ENCODE measurements at regions not wholly inside any gene's neighbourhood (a gene's known extent, or its start where the extent isn't known, plus 50 kb on each side); places are given as distances from the start of the nearest gene placed in this dataset.

GRCh38 chr4:11287055-11287454 lies 141.6 kb downstream of the HS3ST1 start:
- H3K9ac ChIP-seq (ENCODE audit: low read length): no peak overlapping the region

GRCh38 chr4:11286533-11286932 lies 142.2 kb downstream of the HS3ST1 start:
- no peaks in the 10 kb centered on the region for H3K27me3 ChIP-seq (ENCODE audit: insufficient read depth, low read length)
- H3K9me3 ChIP-seq (ENCODE audit: low read length): no peaks in the 10 kb centered on the region
- H3K79me2 ChIP-seq (ENCODE audit: insufficient read depth, low read length): no peaks in the 10 kb centered on the region
- no peak overlapping the region for H2AFZ ChIP-seq (ENCODE audit: low read length)
- H3K9ac ChIP-seq (ENCODE audit: low read length): no peak overlapping the region
- H4K20me1 ChIP-seq (ENCODE audit: insufficient read depth, low read length): no peaks in the 10 kb centered on the region
- no peak overlapping the region for H3K27ac ChIP-seq (ENCODE audit: low read depth, low read length, poor library complexity, severe bottlenecking)
- no peak for TF ChIP-seq CTCF (IDR thresholded peaks at IDR 0.05; ENCODE audit: low read length)
- TF ChIP-seq EZH2 (IDR thresholded peaks at IDR 0.05; ENCODE audit: borderline replicate concordance, low read length): no peak
- H3K4me3 ChIP-seq (ENCODE audit: low read depth, low read length, poor library complexity, severe bottlenecking): no peak overlapping the region
- no peaks in the 10 kb centered on the region for H3K36me3 ChIP-seq (ENCODE audit: insufficient read depth, low read length)
- no peaks in the 10 kb centered on the region for H3K4me1 ChIP-seq (ENCODE audit: insufficient read depth, low read length, severe bottlenecking)
- H3F3A ChIP-seq (ENCODE audit: insufficient read depth, low read length): no peaks in the 10 kb centered on the region
- H3K9me2 ChIP-seq (ENCODE audit: low read depth, low read length): no peaks in the 10 kb centered on the region
- no peak overlapping the region for H3K4me2 ChIP-seq (ENCODE audit: low read length)

More at GRCh38 chr4:11287055-11287454, 141.6 kb downstream of the HS3ST1 start:
- Histone ChIP-seq H3K27me3 (ENCODE audit: insufficient read depth, low read length) (no peaks in the 10 kb centered on the region), H4K20me1 (ENCODE audit: insufficient read depth, low read length) (no peaks in the 10 kb centered on the region), H3K9me2 (ENCODE audit: low read depth, low read length) (no peaks in the 10 kb centered on the region), H3K79me2 (ENCODE audit: insufficient read depth, low read length) (no peaks in the 10 kb centered on the region), H3K4me3 (ENCODE audit: low read depth, low read length, poor library complexity, severe bottlenecking) (no peak overlapping the region), H3K27ac (ENCODE audit: low read depth, low read length, poor library complexity, severe bottlenecking) (no peak overlapping the region), H3K9me3 (ENCODE audit: low read length) (no peaks in the 10 kb centered on the region), H3K4me2 (ENCODE audit: low read length) (no peak overlapping the region), H2AFZ (ENCODE audit: low read length) (no peak overlapping the region), H3K36me3 (ENCODE audit: insufficient read depth, low read length) (no peaks in the 10 kb centered on the region), H3K4me1 (ENCODE audit: insufficient read depth, low read length, severe bottlenecking) (no peaks in the 10 kb centered on the region), H3F3A (ENCODE audit: insufficient read depth, low read length) (no peaks in the 10 kb centered on the region)
- TF ChIP-seq CTCF (IDR thresholded peaks at IDR 0.05; ENCODE audit: low read length): no peak
- TF ChIP-seq EZH2 (IDR thresholded peaks at IDR 0.05; ENCODE audit: borderline replicate concordance, low read length): no peak

- Histone ChIP-seq H3K9me2 (ENCODE audit: low read depth, low read length) (no peaks in the 10 kb centered on the region), H3K4me3 (ENCODE audit: low read depth, low read length, poor library complexity, severe bottlenecking) (no peak overlapping the region)
Observed at GRCh38 chr4:11281720-11282119, 147.0 kb downstream of the HS3ST1 start.

More at GRCh38 chr4:11281720-11282119, 147.0 kb downstream of the HS3ST1 start:
- no peak overlapping the region for H3K4me2 ChIP-seq (ENCODE audit: low read length)
- H2AFZ ChIP-seq (ENCODE audit: low read length): no peak overlapping the region
- no peaks in the 10 kb centered on the region for H3K79me2 ChIP-seq (ENCODE audit: insufficient read depth, low read length)
- H3K4me1 ChIP-seq (ENCODE audit: insufficient read depth, low read length, severe bottlenecking): no peaks in the 10 kb centered on the region
- no peak overlapping the region for H3K9ac ChIP-seq (ENCODE audit: low read length)
- H3F3A ChIP-seq (ENCODE audit: insufficient read depth, low read length): no peaks in the 10 kb centered on the region
- H3K9me3 ChIP-seq (ENCODE audit: low read length): no peaks in the 10 kb centered on the region
- H3K36me3 ChIP-seq (ENCODE audit: insufficient read depth, low read length): no peaks in the 10 kb centered on the region
- no peak for TF ChIP-seq EZH2 (IDR thresholded peaks at IDR 0.05; ENCODE audit: borderline replicate concordance, low read length)
- no peak for TF ChIP-seq CTCF (IDR thresholded peaks at IDR 0.05; ENCODE audit: low read length)
- H3K27me3 ChIP-seq (ENCODE audit: insufficient read depth, low read length): no peaks in the 10 kb centered on the region
- no peak overlapping the region for H3K27ac ChIP-seq (ENCODE audit: low read depth, low read length, poor library complexity, severe bottlenecking)
- H4K20me1 ChIP-seq (ENCODE audit: insufficient read depth, low read length): no peaks in the 10 kb centered on the region

All from OCI-LY1 (cell line).